ENCODE measurements at regions not wholly inside any gene's neighbourhood (a gene's known extent, or its start where the extent isn't known, plus 50 kb on each side); places are given as distances from the start of the nearest gene placed in this dataset.

GRCh38 chr14:42192738-42193653 is 586.3 kb downstream of the LRFN5 start:
- Histone ChIP-seq H3K9ac (ENCODE audit: insufficient read depth, low read depth, low read length) (no peak overlapping the region), H3K4me3 (replicated peaks in 1 of 3; ENCODE audit: insufficient read depth in 1 of 3, low read depth in 2 of 3, low read length in 3 of 3) (no peak overlapping the region), H3K36me3 (replicated peaks in 1 of 2; ENCODE audit: control insufficient read depth in 1 of 2, insufficient read depth in 2 of 2, low read length in 2 of 2) (no peaks in the 10 kb centered on the region), H3K27ac (ENCODE audit: extremely low read length, insufficient read depth, low read length) (no peak overlapping the region), H3K4me1 (ENCODE audit: insufficient read depth, low read length) (no peaks in the 10 kb centered on the region), H3K79me2 (ENCODE audit: insufficient read depth, low read length) (no peaks in the 10 kb centered on the region), H3K4me2 (ENCODE audit: low read depth, low read length) (no peak overlapping the region), H4K20me1 (ENCODE audit: insufficient read depth, low read length) (no peaks in the 10 kb centered on the region), H2AFZ (ENCODE audit: low read length) (no peak overlapping the region), H3K27me3 (ENCODE audit: control insufficient read depth in 1 of 2, insufficient read depth in 2 of 2, low read length in 2 of 2) (no peaks in the 10 kb centered on the region), H3K9me3 (ENCODE audit: low read length) (peaks cover 96% of the 10 kb centered on the region)
- intact Hi-C loops (cut with micrococcal nuclease; ENCODE audit: unreplicated experiment) (no loop called here), in situ Hi-C loops (cut with HindIII; ENCODE audit: extremely low pct_ligation_motif_present, low pct_unique_long_range_greater_than_20kb) (no loop called here)
- CTCF ChIA-PET (ENCODE audit: low intra/inter-chr PET ratio, low total read pairs), result no interaction called here
- FAIRE-seq, result no peak
- TF ChIP-seq CREB1 (IDR thresholded peaks at IDR 0.05), result 0 out of 2 replicates have a peak, but pooled peaks have one; percentile 25
- TF ChIP-seq CREB1 (CRISPR knock-in tag; IDR thresholded peaks at IDR 0.05), result no peak
- TF ChIP-seq RXRB (CRISPR knock-in tag; IDR thresholded peaks at IDR 0.05; ENCODE audit: borderline replicate concordance), result no peak
- TF ChIP-seq NFE2L2 (IDR thresholded peaks at IDR 0.05; ENCODE audit: low read length), result peak; percentile 85
- WGBS (ENCODE audit: low lambda C conversion rate), result under 1% methylated on average over 4 of the region's 4 CpGs
- BruUV-seq (replicated peaks), result no TSS peak
- POLR2A ChIA-PET, result no interaction called here
- ATAC-seq, result no peak
- DNase-seq (ENCODE audit: low spot score), result no peak

- H3K9me3 ChIP-seq (ENCODE audit: low read length), result peaks cover 92% of the 10 kb centered on the region
- H3K4me2 ChIP-seq (ENCODE audit: low read depth, low read length), result no peak overlapping the region
- H3K4me1 ChIP-seq (ENCODE audit: insufficient read depth, low read length), result no peaks in the 10 kb centered on the region
- CTCF ChIA-PET (ENCODE audit: low intra/inter-chr PET ratio, low total read pairs), result no interaction called here
- DNase-seq (ENCODE audit: low spot score), result no peak
- H3K9ac ChIP-seq (ENCODE audit: insufficient read depth, low read depth, low read length), result no peak overlapping the region
- intact Hi-C loops (cut with micrococcal nuclease; ENCODE audit: unreplicated experiment), result no loop called here
- no peaks in the 10 kb centered on the region for H3K36me3 ChIP-seq (replicated peaks in 1 of 2; ENCODE audit: control insufficient read depth in 1 of 2, insufficient read depth in 2 of 2, low read length in 2 of 2)
- H4K20me1 ChIP-seq (ENCODE audit: insufficient read depth, low read length), result no peaks in the 10 kb centered on the region
- in situ Hi-C loops (cut with HindIII; ENCODE audit: extremely low pct_ligation_motif_present, low pct_unique_long_range_greater_than_20kb), result no loop called here
- H3K4me3 ChIP-seq (replicated peaks in 1 of 3; ENCODE audit: insufficient read depth in 1 of 3, low read depth in 2 of 3, low read length in 3 of 3), result no peak overlapping the region
- no peaks in the 10 kb centered on the region for H3K79me2 ChIP-seq (ENCODE audit: insufficient read depth, low read length)
- H3K27me3 ChIP-seq (ENCODE audit: control insufficient read depth in 1 of 2, insufficient read depth in 2 of 2, low read length in 2 of 2), result no peaks in the 10 kb centered on the region
- POLR2A ChIA-PET, result no interaction called here
- WGBS (ENCODE audit: low lambda C conversion rate), result 1% methylated on average over 1 of the region's 1 CpG
- ATAC-seq, result no peak
- H3K27ac ChIP-seq (ENCODE audit: extremely low read length, insufficient read depth, low read length), result no peak overlapping the region
- TF ChIP-seq RFXANK (CRISPR knock-in tag; IDR thresholded peaks at IDR 0.05), result no peak
- H2AFZ ChIP-seq (ENCODE audit: low read length), result no peak overlapping the region
- no peak for FAIRE-seq
- BruUV-seq (replicated peaks), result no TSS peak
These were observed 584.1 kb downstream of the LRFN5 start for GRCh38 chr14:42190744-42191143.
